Neural cell (in vitro differentiated cells): ENCODE measurements at regions not wholly inside any gene's neighbourhood (a gene's known extent, or its start where the extent isn't known, plus 50 kb on each side); places are given as distances from the start of the nearest gene placed in this dataset.

Experiments used
- TAF1 ChIP-seq: IDR thresholded peaks from 2 replicates; pipeline ENCODE4 v1.6.1; 2012; ENCODE audit warnings: low read depth
- TF ChIP-seq, protein P1 (sequence below): fragments of 450-650 bp; IDR thresholded peaks from 2 replicates; pipeline ENCODE4 v1.5.1; 2014; ENCODE audit warnings: antibody characterized with exemption, mild to moderate bottlenecking, moderate library complexity; ENCODE audit not compliant: poor library complexity, severe bottlenecking

DNA sequence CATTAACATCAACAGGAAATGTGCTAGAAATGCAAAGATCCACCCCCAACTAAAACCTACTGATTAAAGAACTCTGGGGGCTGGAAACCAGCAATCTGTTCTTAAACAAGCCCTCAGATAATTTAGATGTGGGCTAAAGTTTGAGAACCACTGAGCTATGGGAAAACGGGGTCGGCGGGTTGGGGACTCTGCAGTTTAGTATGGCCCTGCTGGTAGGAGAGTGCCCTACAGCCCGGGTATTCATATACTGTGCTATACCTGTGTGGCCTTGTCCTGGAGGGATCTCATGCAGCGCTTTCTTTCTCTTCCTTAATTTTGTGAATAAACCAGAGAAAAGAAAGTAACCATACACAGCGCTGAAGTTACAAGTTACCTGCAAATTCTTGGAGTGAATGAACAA is 189.7 kb upstream of the GBE1 start:
- TF ChIP-seq, protein P1, sequence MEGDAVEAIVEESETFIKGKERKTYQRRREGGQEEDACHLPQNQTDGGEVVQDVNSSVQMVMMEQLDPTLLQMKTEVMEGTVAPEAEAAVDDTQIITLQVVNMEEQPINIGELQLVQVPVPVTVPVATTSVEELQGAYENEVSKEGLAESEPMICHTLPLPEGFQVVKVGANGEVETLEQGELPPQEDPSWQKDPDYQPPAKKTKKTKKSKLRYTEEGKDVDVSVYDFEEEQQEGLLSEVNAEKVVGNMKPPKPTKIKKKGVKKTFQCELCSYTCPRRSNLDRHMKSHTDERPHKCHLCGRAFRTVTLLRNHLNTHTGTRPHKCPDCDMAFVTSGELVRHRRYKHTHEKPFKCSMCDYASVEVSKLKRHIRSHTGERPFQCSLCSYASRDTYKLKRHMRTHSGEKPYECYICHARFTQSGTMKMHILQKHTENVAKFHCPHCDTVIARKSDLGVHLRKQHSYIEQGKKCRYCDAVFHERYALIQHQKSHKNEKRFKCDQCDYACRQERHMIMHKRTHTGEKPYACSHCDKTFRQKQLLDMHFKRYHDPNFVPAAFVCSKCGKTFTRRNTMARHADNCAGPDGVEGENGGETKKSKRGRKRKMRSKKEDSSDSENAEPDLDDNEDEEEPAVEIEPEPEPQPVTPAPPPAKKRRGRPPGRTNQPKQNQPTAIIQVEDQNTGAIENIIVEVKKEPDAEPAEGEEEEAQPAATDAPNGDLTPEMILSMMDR = no peak
- TF ChIP-seq TAF1 = no peak
